ENCODE measurements at regions not wholly inside any gene's neighbourhood (a gene's known extent, or its start where the extent isn't known, plus 50 kb on each side); places are given as distances from the start of the nearest gene placed in this dataset.

DNA sequence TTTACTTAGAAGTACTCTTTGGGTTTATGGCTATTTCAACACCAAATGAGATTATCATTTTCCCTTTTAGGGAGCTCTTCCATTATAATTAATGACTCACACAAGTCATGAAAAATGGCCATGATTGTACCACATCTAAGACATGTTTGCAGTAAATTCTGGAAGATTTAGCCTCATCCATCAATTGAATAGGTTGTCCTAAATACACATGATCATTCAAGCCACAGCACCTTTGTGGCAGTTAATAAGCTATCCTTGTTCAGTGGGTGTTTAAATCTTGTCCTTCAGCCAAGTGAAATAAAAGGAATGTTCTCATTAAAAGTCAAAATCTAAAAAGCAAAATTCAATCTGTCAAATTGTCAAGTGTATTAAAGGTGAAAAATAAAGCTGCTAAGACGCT is 237.5 kb downstream of the ZPLD1 start:
- no peaks in the 10 kb centered on the region for H3K79me2 ChIP-seq (ENCODE audit: control insufficient read depth, insufficient read depth, low read length)
- in situ Hi-C loops (cut with MboI): no loop called here
- ChIA-PET SMC1A (ENCODE audit: uncharacterized antibody, unreplicated experiment) (interaction anchor here (0.9 to 8.9 kb wide), 10 partner anchors 9 to 455 kb away, joined by 3 to 122 read pairs (median 7); no protein-coding TSS in a partner anchor), RAD21 (ENCODE audit: unreplicated experiment) (interaction anchor here (1.1 to 6.3 kb wide), 6 partner anchors 30 to 443 kb away, joined by 3 to 98 read pairs (median 4); no protein-coding TSS in a partner anchor), CTCF (interaction anchor here (0.8 to 9.9 kb wide), 22 partner anchors 7 to 869 kb away, joined by 3 to 180 read pairs (median 4); no protein-coding TSS in a partner anchor), POLR2A (no interaction called here)
- no peak overlapping the region for H3K4me2 ChIP-seq (ENCODE audit: control insufficient read depth, insufficient read depth)
- no peaks in the 10 kb centered on the region for H4K20me1 ChIP-seq (ENCODE audit: control insufficient read depth, insufficient read depth)
- ATAC-seq: no peak
- WGBS (ENCODE audit: insufficient coverage, insufficient replicate concordance, low lambda C conversion rate, missing lambda C conversion rate): 0% methylated on average over 1 of the region's 1 CpG
- no peak for FAIRE-seq
- no TSS peak for BruUV-seq (replicated peaks)
- no peak overlapping the region for H3K9ac ChIP-seq (ENCODE audit: control insufficient read depth, insufficient read depth, low read length)
- no peaks in the 10 kb centered on the region; a peak in 1 of 4 replicates for H3K27me3 ChIP-seq (replicated peaks in 1 of 2; ENCODE audit: control insufficient read depth in 2 of 2, insufficient read depth in 2 of 2, low read length in 1 of 2)
- no peak overlapping the region for H3K4me3 ChIP-seq
- no peaks in the 10 kb centered on the region for H3K4me1 ChIP-seq (ENCODE audit: control insufficient read depth, insufficient read depth, low read length)
- H3K9me3 ChIP-seq (replicated peaks; ENCODE audit: control insufficient read depth, insufficient read depth, low read length): no peaks in the 10 kb centered on the region
- intact Hi-C loops (cut with micrococcal nuclease; ENCODE audit: unreplicated experiment): loop anchor here (2.0 to 10.0 kb wide), 3 partner anchors 444 to 868 kb away; no protein-coding TSS in a partner anchor
- H2AFZ ChIP-seq (ENCODE audit: control insufficient read depth, low read depth, low read length): no peak overlapping the region
- no peak overlapping the region for H3K27ac ChIP-seq (ENCODE audit: control insufficient read depth, insufficient read depth)
- H3K36me3 ChIP-seq (ENCODE audit: control insufficient read depth in 2 of 2, insufficient read depth in 2 of 2, low read length in 1 of 2): no peaks in the 10 kb centered on the region
- no peak for DNase-seq (ENCODE audit: low read depth, low spot score)
- TF ChIP-seq, protein P1, sequence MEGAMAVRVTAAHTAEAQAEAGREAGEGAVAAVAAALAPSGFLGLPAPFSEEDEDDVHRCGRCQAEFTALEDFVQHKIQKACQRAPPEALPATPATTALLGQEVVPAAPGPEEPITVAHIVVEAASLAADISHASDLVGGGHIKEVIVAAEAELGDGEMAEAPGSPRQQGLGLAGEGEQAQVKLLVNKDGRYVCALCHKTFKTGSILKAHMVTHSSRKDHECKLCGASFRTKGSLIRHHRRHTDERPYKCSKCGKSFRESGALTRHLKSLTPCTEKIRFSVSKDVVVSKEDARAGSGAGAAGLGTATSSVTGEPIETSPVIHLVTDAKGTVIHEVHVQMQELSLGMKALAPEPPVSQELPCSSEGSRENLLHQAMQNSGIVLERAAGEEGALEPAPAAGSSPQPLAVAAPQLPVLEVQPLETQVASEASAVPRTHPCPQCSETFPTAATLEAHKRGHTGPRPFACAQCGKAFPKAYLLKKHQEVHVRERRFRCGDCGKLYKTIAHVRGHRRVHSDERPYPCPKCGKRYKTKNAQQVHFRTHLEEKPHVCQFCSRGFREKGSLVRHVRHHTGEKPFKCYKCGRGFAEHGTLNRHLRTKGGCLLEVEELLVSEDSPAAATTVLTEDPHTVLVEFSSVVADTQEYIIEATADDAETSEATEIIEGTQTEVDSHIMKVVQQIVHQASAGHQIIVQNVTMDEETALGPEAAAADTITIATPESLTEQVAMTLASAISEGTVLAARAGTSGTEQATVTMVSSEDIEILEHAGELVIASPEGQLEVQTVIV (IDR thresholded peaks at IDR 0.05; ENCODE audit: borderline replicate concordance, partially characterized antibody): no peak
- TF ChIP-seq NRF1 (conservative IDR thresholded peaks at IDR 0.05; ENCODE audit: low read depth, low read length): no peak
- TF ChIP-seq, protein P2, sequence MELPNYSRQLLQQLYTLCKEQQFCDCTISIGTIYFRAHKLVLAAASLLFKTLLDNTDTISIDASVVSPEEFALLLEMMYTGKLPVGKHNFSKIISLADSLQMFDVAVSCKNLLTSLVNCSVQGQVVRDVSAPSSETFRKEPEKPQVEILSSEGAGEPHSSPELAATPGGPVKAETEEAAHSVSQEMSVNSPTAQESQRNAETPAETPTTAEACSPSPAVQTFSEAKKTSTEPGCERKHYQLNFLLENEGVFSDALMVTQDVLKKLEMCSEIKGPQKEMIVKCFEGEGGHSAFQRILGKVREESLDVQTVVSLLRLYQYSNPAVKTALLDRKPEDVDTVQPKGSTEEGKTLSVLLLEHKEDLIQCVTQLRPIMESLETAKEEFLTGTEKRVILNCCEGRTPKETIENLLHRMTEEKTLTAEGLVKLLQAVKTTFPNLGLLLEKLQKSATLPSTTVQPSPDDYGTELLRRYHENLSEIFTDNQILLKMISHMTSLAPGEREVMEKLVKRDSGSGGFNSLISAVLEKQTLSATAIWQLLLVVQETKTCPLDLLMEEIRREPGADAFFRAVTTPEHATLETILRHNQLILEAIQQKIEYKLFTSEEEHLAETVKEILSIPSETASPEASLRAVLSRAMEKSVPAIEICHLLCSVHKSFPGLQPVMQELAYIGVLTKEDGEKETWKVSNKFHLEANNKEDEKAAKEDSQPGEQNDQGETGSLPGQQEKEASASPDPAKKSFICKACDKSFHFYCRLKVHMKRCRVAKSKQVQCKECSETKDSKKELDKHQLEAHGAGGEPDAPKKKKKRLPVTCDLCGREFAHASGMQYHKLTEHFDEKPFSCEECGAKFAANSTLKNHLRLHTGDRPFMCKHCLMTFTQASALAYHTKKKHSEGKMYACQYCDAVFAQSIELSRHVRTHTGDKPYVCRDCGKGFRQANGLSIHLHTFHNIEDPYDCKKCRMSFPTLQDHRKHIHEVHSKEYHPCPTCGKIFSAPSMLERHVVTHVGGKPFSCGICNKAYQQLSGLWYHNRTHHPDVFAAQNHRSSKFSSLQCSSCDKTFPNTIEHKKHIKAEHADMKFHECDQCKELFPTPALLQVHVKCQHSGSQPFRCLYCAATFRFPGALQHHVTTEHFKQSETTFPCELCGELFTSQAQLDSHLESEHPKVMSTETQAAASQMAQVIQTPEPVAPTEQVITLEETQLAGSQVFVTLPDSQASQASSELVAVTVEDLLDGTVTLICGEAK (IDR thresholded peaks at IDR 0.05; ENCODE audit: borderline replicate concordance): no peak
- TF ChIP-seq ETV6 (conservative IDR thresholded peaks at IDR 0.05 in 1 of 2, IDR thresholded peaks at IDR 0.05 in 1 of 2; ENCODE audit: borderline replicate concordance in 1 of 2, low read depth in 1 of 2): no peak
- TF ChIP-seq RAD51 (IDR thresholded peaks at IDR 0.05): no peak
- TF ChIP-seq, protein P3, sequence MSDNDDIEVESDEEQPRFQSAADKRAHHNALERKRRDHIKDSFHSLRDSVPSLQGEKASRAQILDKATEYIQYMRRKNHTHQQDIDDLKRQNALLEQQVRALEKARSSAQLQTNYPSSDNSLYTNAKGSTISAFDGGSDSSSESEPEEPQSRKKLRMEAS (IDR thresholded peaks at IDR 0.05; ENCODE audit: low read depth, low read length): no peak
- no peak for TF ChIP-seq NFIC (IDR thresholded peaks at IDR 0.05; ENCODE audit: low read depth, low read length)
- no peak for TF ChIP-seq FOXM1 (IDR thresholded peaks at IDR 0.05; ENCODE audit: low read depth, low read length)
- no peak for TF ChIP-seq SRF (IDR thresholded peaks at IDR 0.05; ENCODE audit: low read depth in 2 of 2, low read length in 2 of 2)
- no peak for TF ChIP-seq POLR2AphosphoS5 (IDR thresholded peaks at IDR 0.05; ENCODE audit: low read length)
- TF ChIP-seq RELA (IDR thresholded peaks at IDR 0.05; ENCODE audit: borderline replicate concordance, partially characterized antibody): no peak
